ENCODE measurements at regions not wholly inside any gene's neighbourhood (a gene's known extent, or its start where the extent isn't known, plus 50 kb on each side); places are given as distances from the start of the nearest gene placed in this dataset.
A peak's percentile ranks its signal among the peaks of the same experiment; 100 is the strongest.

DNA sequence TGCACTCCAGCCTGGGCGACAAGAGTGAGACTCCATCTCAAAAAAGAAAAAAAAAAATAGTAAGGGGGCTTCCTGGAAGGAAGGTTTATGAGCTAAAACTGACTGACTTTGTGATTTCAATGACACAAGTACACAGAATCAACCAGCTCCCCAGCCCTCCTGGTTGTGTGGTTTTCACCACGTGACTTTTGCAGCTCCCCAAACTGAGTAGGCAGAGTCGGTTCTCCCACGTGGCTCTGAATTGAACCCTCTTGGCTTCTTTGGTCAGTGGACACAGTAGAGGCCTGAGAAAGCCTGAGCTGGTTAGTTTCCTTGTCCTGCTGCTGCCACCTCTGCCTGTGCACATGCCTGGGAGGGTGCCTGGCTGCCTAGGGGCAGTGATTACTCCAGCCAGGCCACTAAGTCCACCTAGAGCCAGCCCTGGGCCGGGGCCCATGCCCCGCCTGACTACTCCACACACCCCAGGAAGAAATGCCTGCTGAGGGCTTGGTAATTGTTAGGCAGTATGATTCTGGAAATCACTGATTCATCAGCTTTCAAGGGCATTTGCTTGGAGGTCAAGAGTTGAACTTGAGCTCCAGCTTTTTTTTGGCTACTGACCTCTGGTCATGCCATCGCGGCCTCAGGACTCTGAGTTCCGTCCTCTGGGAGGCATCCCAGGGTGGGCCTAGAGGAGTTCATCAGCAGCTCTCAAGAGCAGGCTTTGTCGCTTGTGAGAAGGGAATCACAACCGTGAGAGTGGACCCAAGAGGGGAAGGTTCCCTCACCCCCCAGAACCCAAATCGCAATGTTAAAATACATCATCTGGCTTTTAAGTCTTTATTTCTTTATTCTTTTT, 431.9 kb upstream of the HS6ST1 start:
- Histone ChIP-seq H3K4me3 (ENCODE audit: control insufficient read depth in 1 of 7, extremely low read depth in 1 of 7, insufficient read depth in 4 of 7, low read depth in 2 of 7, low read length in 6 of 7) (no peak overlapping the region), H3K4me1 (ENCODE audit: control extremely low read depth in 1 of 4, control insufficient read depth in 4 of 4, insufficient read depth in 4 of 4, low read length in 3 of 4) (peaks cover 13 to 44% (median 26%) of the 10 kb centered on the region in 4 experiments), H3K9me3 (ENCODE audit: control extremely low read depth in 1 of 5, control insufficient read depth in 4 of 5, insufficient read depth in 2 of 5, low read depth in 1 of 5, low read length in 4 of 5) (no peaks in the 10 kb centered on the region), H3K27ac (ENCODE audit: insufficient read depth in 1 of 2, low read depth in 1 of 2, low read length in 2 of 2, poor library complexity in 1 of 2, severe bottlenecking in 2 of 2) (no peak overlapping the region), H3K27me3 (replicated peaks in 2 of 5; ENCODE audit: control insufficient read depth in 4 of 5, insufficient read depth in 5 of 5, low read length in 4 of 5) (no peaks in the 10 kb centered on the region), H3K36me3 (ENCODE audit: control insufficient read depth in 4 of 4, insufficient read depth in 4 of 4, low read length in 3 of 4) (no peaks in the 10 kb centered on the region)
- 82% methylated on average over 7 of the region's 12 CpGs for WGBS (ENCODE audit: insufficient coverage)
- ChIA-PET POLR2A (no interaction called here), CTCF (interaction anchor here (0.6 to 2.5 kb wide), 6 partner anchors 8 to 80 kb away, joined by 3 to 11 read pairs (median 4); no protein-coding TSS in a partner anchor)
- peak in 1 of 3 donors; percentile 31 for DNase-seq

DNA sequence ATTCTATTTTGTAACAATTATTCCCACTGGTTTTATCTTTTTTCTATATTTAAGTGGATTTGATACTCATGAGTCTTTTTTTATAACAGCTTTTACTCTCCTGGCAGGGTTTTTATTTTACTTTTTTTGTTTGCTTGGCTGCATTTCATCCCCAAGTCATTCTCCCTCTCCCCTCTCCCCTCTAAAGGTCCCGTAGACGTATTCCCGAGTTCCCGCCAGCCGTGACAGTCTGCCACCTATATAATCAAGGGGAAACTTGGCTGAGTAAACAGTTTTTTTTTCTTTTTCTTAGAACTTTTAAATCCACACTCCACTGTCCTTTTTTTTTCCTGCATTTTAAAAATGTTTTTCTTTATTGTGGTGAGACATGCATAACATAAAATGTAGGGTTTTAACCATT, 433.1 kb upstream of the HS6ST1 start:
- ChIA-PET POLR2A (interaction anchor here (0.6 kb wide), 1 partner anchor 855 kb away, joined by 3 read pairs; no protein-coding TSS in a partner anchor), CTCF (no interaction called here)
- Histone ChIP-seq H3K36me3 (ENCODE audit: control insufficient read depth in 4 of 4, insufficient read depth in 4 of 4, low read length in 3 of 4) (no peaks in the 10 kb centered on the region), H3K9me3 (ENCODE audit: control extremely low read depth in 1 of 5, control insufficient read depth in 4 of 5, insufficient read depth in 2 of 5, low read depth in 1 of 5, low read length in 4 of 5) (no peaks in the 10 kb centered on the region), H3K4me1 (ENCODE audit: control extremely low read depth in 1 of 4, control insufficient read depth in 4 of 4, insufficient read depth in 4 of 4, low read length in 3 of 4) (peaks cover 13 to 45% (median 27%) of the 10 kb centered on the region in 4 experiments), H3K27ac (ENCODE audit: insufficient read depth in 1 of 2, low read depth in 1 of 2, low read length in 2 of 2, poor library complexity in 1 of 2, severe bottlenecking in 2 of 2) (no peak overlapping the region), H3K4me3 (ENCODE audit: control insufficient read depth in 1 of 7, extremely low read depth in 1 of 7, insufficient read depth in 4 of 7, low read depth in 2 of 7, low read length in 6 of 7) (no peak overlapping the region), H3K27me3 (replicated peaks in 2 of 5; ENCODE audit: control insufficient read depth in 4 of 5, insufficient read depth in 5 of 5, low read length in 4 of 5) (no peaks in the 10 kb centered on the region)
- no CpG with 5 or more reads among the region's 5 CpGs for WGBS (ENCODE audit: insufficient coverage)
- no peak for DNase-seq

DNA sequence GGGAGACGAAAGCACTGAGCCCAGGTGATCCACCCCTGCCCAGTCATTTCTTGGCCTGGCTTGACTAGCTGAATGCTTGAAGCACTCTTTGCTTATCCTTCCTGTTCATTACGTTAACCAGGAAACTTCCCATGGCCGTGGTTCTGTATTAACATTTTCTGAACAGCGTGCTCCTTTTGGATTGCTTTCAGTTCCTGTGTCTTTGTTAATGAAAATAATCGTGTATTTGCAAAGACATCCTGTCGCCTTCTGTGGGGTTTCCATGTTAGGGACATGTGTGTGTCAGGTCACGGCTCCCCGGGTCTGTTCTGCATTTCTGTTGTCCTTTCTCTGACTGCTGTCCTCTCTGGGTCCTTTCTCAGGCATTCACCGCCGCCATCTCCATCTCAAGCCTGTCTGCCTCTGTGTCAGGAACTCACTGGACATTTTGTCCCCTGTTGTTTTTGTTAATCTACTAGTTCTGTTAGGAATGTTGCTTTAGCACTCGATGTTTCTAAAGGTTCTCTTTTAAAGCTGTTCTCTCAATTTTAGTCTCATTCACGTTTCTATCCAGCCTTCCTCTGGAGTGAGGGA, 434.1 kb upstream of the HS6ST1 start:
- 86% methylated on average over 8 of the region's 12 CpGs for WGBS (ENCODE audit: insufficient coverage)
- Histone ChIP-seq H3K27me3 (replicated peaks in 2 of 5; ENCODE audit: control insufficient read depth in 4 of 5, insufficient read depth in 5 of 5, low read length in 4 of 5) (no peaks in the 10 kb centered on the region), H3K4me3 (ENCODE audit: control insufficient read depth in 1 of 7, extremely low read depth in 1 of 7, insufficient read depth in 4 of 7, low read depth in 2 of 7, low read length in 6 of 7) (no peak overlapping the region), H3K27ac (ENCODE audit: insufficient read depth in 1 of 2, low read depth in 1 of 2, low read length in 2 of 2, poor library complexity in 1 of 2, severe bottlenecking in 2 of 2) (no peak overlapping the region), H3K4me1 (ENCODE audit: control extremely low read depth in 1 of 4, control insufficient read depth in 4 of 4, insufficient read depth in 4 of 4, low read length in 3 of 4) (peaks cover 13 to 45% (median 27%) of the 10 kb centered on the region in 4 experiments), H3K9me3 (ENCODE audit: control extremely low read depth in 1 of 5, control insufficient read depth in 4 of 5, insufficient read depth in 2 of 5, low read depth in 1 of 5, low read length in 4 of 5) (no peaks in the 10 kb centered on the region), H3K36me3 (ENCODE audit: control insufficient read depth in 4 of 4, insufficient read depth in 4 of 4, low read length in 3 of 4) (no peaks in the 10 kb centered on the region)
- ChIA-PET CTCF (interaction anchor here (0.6 to 4.7 kb wide), 3 partner anchors 14 to 131 kb away, joined by 3 to 21 read pairs (median 11); no protein-coding TSS in a partner anchor), POLR2A (no interaction called here)
- no peak for DNase-seq

DNA sequence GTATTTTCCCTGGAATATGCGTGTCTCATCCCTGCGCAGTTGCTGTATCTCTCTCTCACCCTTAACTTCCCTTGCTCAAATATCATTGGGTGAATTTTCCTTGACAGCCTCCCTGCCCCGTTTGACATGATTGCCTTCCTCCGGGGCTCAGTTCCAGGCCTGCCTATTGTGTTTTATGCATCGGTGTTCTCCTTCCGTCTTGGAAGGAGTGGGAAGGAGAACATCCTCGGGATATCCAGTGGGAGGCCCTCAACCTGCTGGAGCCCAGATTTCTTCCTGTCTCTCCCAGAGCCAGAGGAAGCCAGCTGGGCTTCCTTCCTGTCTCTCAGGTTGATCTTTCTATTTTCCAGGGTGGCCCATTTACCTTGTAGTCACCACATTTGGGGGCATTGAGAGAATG, 434.7 kb upstream of the HS6ST1 start:
- no peak for DNase-seq
- no peaks in the 10 kb centered on the region for H3K9me3 ChIP-seq (ENCODE audit: control extremely low read depth in 1 of 5, control insufficient read depth in 4 of 5, insufficient read depth in 2 of 5, low read depth in 1 of 5, low read length in 4 of 5)
- no peak overlapping the region for H3K27ac ChIP-seq (ENCODE audit: insufficient read depth in 1 of 2, low read depth in 1 of 2, low read length in 2 of 2, poor library complexity in 1 of 2, severe bottlenecking in 2 of 2)
- 51% methylated on average over 5 of the region's 7 CpGs for WGBS (ENCODE audit: insufficient coverage)
- H3K27me3 ChIP-seq (replicated peaks in 2 of 5; ENCODE audit: control insufficient read depth in 4 of 5, insufficient read depth in 5 of 5, low read length in 4 of 5): no peaks in the 10 kb centered on the region
- no peaks in the 10 kb centered on the region for H3K36me3 ChIP-seq (ENCODE audit: control insufficient read depth in 4 of 4, insufficient read depth in 4 of 4, low read length in 3 of 4)
- ChIA-PET CTCF (interaction anchor here (0.6 to 4.7 kb wide), 5 partner anchors 15 to 130 kb away, joined by 3 to 21 read pairs (median 10); no protein-coding TSS in a partner anchor), POLR2A (no interaction called here)
- peaks cover 13 to 45% (median 27%) of the 10 kb centered on the region in 4 experiments for H3K4me1 ChIP-seq (ENCODE audit: control extremely low read depth in 1 of 4, control insufficient read depth in 4 of 4, insufficient read depth in 4 of 4, low read length in 3 of 4)
- H3K4me3 ChIP-seq (ENCODE audit: control insufficient read depth in 1 of 7, extremely low read depth in 1 of 7, insufficient read depth in 4 of 7, low read depth in 2 of 7, low read length in 6 of 7): no peak overlapping the region

DNA sequence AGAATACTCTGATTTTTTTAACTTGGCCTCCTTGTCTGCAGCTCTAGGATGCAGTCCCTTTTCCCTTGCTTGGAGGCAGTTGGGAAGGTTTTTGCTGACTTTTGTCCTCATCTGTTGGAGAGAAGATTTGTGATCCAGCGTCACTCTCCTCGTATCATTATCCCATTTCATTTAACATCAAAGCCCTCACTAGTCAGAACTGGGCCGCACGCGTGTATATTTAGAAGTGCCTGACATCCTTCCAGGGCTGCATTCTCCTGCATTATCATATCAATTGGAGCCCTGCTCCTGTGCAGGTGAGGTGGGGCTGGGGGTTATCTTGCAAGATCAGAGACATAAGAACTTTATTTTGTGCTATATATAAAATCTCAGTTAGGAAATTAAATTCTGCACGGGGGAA, 435.1 kb upstream of the HS6ST1 start:
- ChIA-PET POLR2A (interaction anchor here (1.1 kb wide), 2 partner anchors 17 to 19 kb away, joined by 4 to 7 read pairs; no protein-coding TSS in a partner anchor), CTCF (interaction anchor here (1.1 to 4.7 kb wide), 5 partner anchors 15 to 39 kb away, joined by 3 to 21 read pairs (median 10); no protein-coding TSS in a partner anchor)
- Histone ChIP-seq H3K27ac (ENCODE audit: insufficient read depth in 1 of 2, low read depth in 1 of 2, low read length in 2 of 2, poor library complexity in 1 of 2, severe bottlenecking in 2 of 2) (no peak overlapping the region), H3K9me3 (ENCODE audit: control extremely low read depth in 1 of 5, control insufficient read depth in 4 of 5, insufficient read depth in 2 of 5, low read depth in 1 of 5, low read length in 4 of 5) (no peaks in the 10 kb centered on the region), H3K27me3 (replicated peaks in 2 of 5; ENCODE audit: control insufficient read depth in 4 of 5, insufficient read depth in 5 of 5, low read length in 4 of 5) (no peaks in the 10 kb centered on the region), H3K4me3 (ENCODE audit: control insufficient read depth in 1 of 7, extremely low read depth in 1 of 7, insufficient read depth in 4 of 7, low read depth in 2 of 7, low read length in 6 of 7) (no peak overlapping the region), H3K4me1 (ENCODE audit: control extremely low read depth in 1 of 4, control insufficient read depth in 4 of 4, insufficient read depth in 4 of 4, low read length in 3 of 4) (peaks cover 13 to 45% (median 27%) of the 10 kb centered on the region in 4 experiments), H3K36me3 (ENCODE audit: control insufficient read depth in 4 of 4, insufficient read depth in 4 of 4, low read length in 3 of 4) (no peaks in the 10 kb centered on the region)
- DNase-seq: no peak
- WGBS (ENCODE audit: insufficient coverage): 54% methylated on average over 6 of the region's 6 CpGs

DNA sequence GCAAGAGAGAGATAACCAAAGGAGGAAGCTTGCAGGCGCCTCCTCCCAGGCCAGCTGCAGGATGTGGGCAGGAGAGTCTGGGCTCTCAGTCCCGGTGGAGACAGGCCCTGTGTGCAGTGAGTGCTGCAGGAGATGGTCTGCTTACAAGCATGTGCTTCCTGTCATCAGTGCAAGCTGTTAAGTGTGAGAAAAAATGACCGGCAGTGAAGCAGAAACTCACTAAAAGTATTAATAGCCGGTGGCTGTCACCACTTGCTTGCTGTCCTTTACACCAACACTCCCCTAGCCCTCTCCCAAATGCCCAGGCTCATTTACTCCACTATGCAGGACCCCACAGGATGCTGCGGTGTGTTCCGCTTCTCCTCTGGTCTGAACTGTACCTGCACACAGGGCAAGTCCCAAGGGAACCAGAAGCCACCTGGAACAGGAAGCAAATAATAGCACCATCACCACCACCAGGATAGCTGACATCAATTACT, 435.6 kb upstream of the HS6ST1 start:
- no peaks in the 10 kb centered on the region for H3K9me3 ChIP-seq (ENCODE audit: control extremely low read depth in 1 of 5, control insufficient read depth in 4 of 5, insufficient read depth in 2 of 5, low read depth in 1 of 5, low read length in 4 of 5)
- ChIA-PET CTCF (interaction anchor here (0.9 to 4.7 kb wide), 9 partner anchors 16 to 575 kb away, joined by 3 to 21 read pairs (median 5); no protein-coding TSS in a partner anchor), POLR2A (interaction anchor here (1.1 kb wide), 2 partner anchors 18 to 19 kb away, joined by 4 to 7 read pairs; no protein-coding TSS in a partner anchor)
- H3K4me1 ChIP-seq (ENCODE audit: control extremely low read depth in 1 of 4, control insufficient read depth in 4 of 4, insufficient read depth in 4 of 4, low read length in 3 of 4): peaks cover 13 to 45% (median 27%) of the 10 kb centered on the region in 4 experiments
- no peaks in the 10 kb centered on the region for H3K36me3 ChIP-seq (ENCODE audit: control insufficient read depth in 4 of 4, insufficient read depth in 4 of 4, low read length in 3 of 4)
- no peak overlapping the region for H3K27ac ChIP-seq (ENCODE audit: insufficient read depth in 1 of 2, low read depth in 1 of 2, low read length in 2 of 2, poor library complexity in 1 of 2, severe bottlenecking in 2 of 2)
- 0% methylated on average over 4 of the region's 6 CpGs for whole genome bisulfite sequencing (ENCODE audit: insufficient coverage)
- H3K27me3 ChIP-seq (replicated peaks in 2 of 5; ENCODE audit: control insufficient read depth in 4 of 5, insufficient read depth in 5 of 5, low read length in 4 of 5): no peaks in the 10 kb centered on the region
- peak; percentile 77 to 98 (median 96) for DNase-seq
- peak overlapping the region in 3 of 7 experiments; percentile 15 to 48 (median 29) for H3K4me3 ChIP-seq (ENCODE audit: control insufficient read depth in 1 of 7, extremely low read depth in 1 of 7, insufficient read depth in 4 of 7, low read depth in 2 of 7, low read length in 6 of 7)
